GM12874 (cell line): ENCODE measurements at regions not wholly inside any gene's neighbourhood (a gene's known extent, or its start where the extent isn't known, plus 50 kb on each side); places are given as distances from the start of the nearest gene placed in this dataset.

Experiments used
- CTCF ChIP-seq: IDR thresholded peaks from 2 replicates; pipeline ENCODE4 v1.5.1; 2011; ENCODE audit warnings: low read depth, mild to moderate bottlenecking, control low read depth, low read length, moderate library complexity; ENCODE audit not compliant: insufficient read depth

GRCh38 chr2:42999391-42999841 is 207.0 kb upstream of the HAAO start:
- TF ChIP-seq CTCF: no peak

DNA sequence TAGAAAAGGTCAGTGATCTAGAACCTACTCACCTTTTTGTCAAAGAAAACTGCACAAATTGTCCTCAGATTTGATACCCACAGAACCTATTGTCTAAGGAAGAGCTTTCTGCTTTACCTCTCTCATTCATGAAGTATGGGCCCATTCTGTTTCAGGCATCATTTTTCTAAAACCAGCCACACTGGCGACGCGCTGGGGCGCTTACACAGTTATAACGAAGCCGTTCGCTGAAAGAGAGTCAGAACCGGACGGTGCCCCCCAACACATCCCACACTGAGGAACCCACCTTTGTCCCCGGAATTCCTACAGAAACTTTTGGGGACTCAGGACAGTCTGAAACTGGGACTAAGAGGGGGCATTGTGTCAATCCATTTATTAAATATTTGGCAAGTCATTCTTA is 206.3 kb upstream of the HAAO start:
- no peak for TF ChIP-seq CTCF

DNA sequence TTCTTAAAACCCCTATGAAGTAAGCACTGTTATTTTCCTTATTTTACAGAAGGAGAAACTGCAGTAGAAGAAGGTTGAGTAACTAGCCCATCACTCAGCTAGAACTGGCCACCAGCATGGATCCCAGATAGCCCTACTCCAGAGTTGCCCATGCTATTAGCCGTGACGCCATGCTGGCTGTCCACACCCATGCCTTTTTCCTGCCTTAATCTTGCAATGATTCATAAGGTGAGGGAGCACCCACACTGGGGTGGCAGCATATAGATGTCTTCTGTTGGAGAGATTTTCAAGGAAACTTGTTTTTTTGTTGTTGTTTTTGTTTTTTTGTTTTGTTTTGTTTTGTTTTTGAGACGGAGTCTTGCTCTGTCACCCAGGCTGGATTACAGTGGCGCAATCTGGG is 204.1 kb upstream of the HAAO start:
- TF ChIP-seq CTCF: no peak

DNA sequence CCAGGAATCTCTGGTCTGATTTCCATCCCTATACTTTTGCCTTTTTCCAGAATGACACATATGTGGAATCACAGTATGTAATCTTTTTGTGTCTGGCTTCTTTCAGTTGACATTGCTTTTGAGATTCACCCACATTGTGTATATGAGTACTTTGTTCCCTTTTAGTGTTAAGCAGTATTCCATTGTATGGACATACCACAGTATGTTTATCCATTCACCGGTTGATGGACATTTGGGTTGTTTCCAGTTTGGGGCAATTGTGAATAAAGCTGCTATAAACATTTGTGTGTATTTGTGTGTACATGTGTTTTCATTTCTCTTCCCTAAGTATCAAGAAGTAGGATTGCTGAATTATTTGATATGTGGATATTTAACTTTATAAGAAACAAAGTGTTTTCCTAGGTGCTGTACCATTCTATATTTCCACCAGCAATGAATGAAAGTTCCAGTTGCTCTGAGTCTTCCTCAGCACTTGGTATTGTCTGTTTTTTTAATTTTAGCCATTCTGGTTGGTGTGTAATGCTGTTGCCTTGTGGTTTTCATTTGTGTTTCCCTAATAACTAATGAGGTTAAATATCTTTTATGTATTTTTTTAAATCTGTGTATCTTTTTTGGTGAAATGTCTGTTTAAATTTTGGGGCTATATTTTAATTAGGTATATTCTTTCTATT is 203.5 kb upstream of the HAAO start:
- no peak for TF ChIP-seq CTCF

- TF ChIP-seq CTCF: no peak
These were observed 194.9 kb upstream of the HAAO start for GRCh38 chr2:42987112-42987922.

GRCh38 chr2:42984617-42985016 is 192.2 kb upstream of the HAAO start:
- no peak for TF ChIP-seq CTCF

- TF ChIP-seq CTCF: no peak
These were observed 191.7 kb upstream of the HAAO start for GRCh38 chr2:42984081-42984480.
